ENCODE measurements at regions not wholly inside any gene's neighbourhood (a gene's known extent, or its start where the extent isn't known, plus 50 kb on each side); places are given as distances from the start of the nearest gene placed in this dataset.

- ChIA-PET POLR2A (no interaction called here), RAD21 (ENCODE audit: low non-redundant PET in 1 of 2, low total read pairs in 2 of 2, uncharacterized antibody in 2 of 2, unreplicated experiment in 2 of 2) (no interaction called here), CTCF (no interaction called here)
- Histone ChIP-seq H3K27ac (ENCODE audit: low read depth, low read length) (no peak overlapping the region), H3K9ac (ENCODE audit: low read length) (no peak overlapping the region), H3K9me2 (ENCODE audit: insufficient read depth) (no peaks in the 10 kb centered on the region), H3K79me2 (ENCODE audit: insufficient read depth, low read length) (no peaks in the 10 kb centered on the region), H3K27me3 (ENCODE audit: insufficient read depth, low read length) (peaks cover 15% of the 10 kb centered on the region), H3K9me3 (ENCODE audit: control insufficient read depth in 1 of 2, insufficient read depth in 1 of 2, low read depth in 1 of 2, low read length in 2 of 2) (no peaks in the 10 kb centered on the region; a peak in 1 of 4 replicates), H4K20me1 (ENCODE audit: insufficient read depth) (no peaks in the 10 kb centered on the region), H3K4me2 (ENCODE audit: low read length) (no peak overlapping the region), H3K4me3 (replicated peaks in 1 of 2; ENCODE audit: low read depth in 1 of 2, low read length in 2 of 2) (no peak overlapping the region), H3K4me1 (ENCODE audit: control insufficient read depth in 1 of 2, insufficient read depth in 2 of 2, low read length in 2 of 2) (no peaks in the 10 kb centered on the region), H2AFZ (ENCODE audit: low read depth, low read length, poor library complexity, severe bottlenecking) (no peak overlapping the region), H3K36me3 (ENCODE audit: control insufficient read depth in 1 of 2, insufficient read depth in 2 of 2, low read length in 2 of 2) (no peaks in the 10 kb centered on the region)
- no TSS peak for BruUV-seq (replicated peaks)
- TF ChIP-seq EGR1 (IDR thresholded peaks at IDR 0.05; ENCODE audit: low read depth) (no peak), MAX (IDR thresholded peaks at IDR 0.05) (no peak), ZFX (IDR thresholded peaks at IDR 0.05) (no peak), YY1 (IDR thresholded peaks at IDR 0.05; ENCODE audit: extremely low read depth, insufficient replicate concordance, low read depth, low read length) (no peak), CBX3 (IDR thresholded peaks at IDR 0.05; ENCODE audit: low read depth) (no peak), FOSL1 (IDR thresholded peaks at IDR 0.05; ENCODE audit: low read depth) (no peak), ELF1 (IDR thresholded peaks at IDR 0.05; ENCODE audit: borderline replicate concordance, low read depth) (no peak), ZBTB33 (IDR thresholded peaks at IDR 0.05; ENCODE audit: extremely low read depth, insufficient replicate concordance, low read length) (no peak), SP1 (IDR thresholded peaks at IDR 0.05; ENCODE audit: low read depth) (no peak), RAD21 (IDR thresholded peaks at IDR 0.05; ENCODE audit: low read depth) (no peak), SRF (IDR thresholded peaks at IDR 0.05; ENCODE audit: low read depth) (no peak), REST (IDR thresholded peaks at IDR 0.05; ENCODE audit: low read depth) (no peak), CTCF (IDR thresholded peaks at IDR 0.05 in 2 of 3, conservative IDR thresholded peaks at IDR 0.05 in 1 of 3; ENCODE audit: borderline replicate concordance in 1 of 3, insufficient read depth in 1 of 3, low read depth in 2 of 3, low read length in 2 of 3) (no peak), POLR2AphosphoS5 (IDR thresholded peaks at IDR 0.05; ENCODE audit: low read depth, low read length) (no peak)
- no peak for ATAC-seq
- DNase-seq (ENCODE audit: low read depth, low spot score), result no peak
- intact Hi-C loops (cut with micrococcal nuclease), result no loop called here
These were observed 273.6 kb downstream of the ETAA1 start for GRCh38 chr2:67670747-67671183.

Measured in HCT116 (cell line).